Fibroblast of pulmonary artery (primary cell): ENCODE measurements at regions not wholly inside any gene's neighbourhood (a gene's known extent, or its start where the extent isn't known, plus 50 kb on each side); places are given as distances from the start of the nearest gene placed in this dataset.

Experiments used
- DNase-seq: peaks from one replicate; pipeline ENCODE4 v3.0.0-alpha.2; 2010; ENCODE audit warnings: low read depth
- H3K4me3 ChIP-seq: replicated peaks from 2 replicates; pipeline ENCODE4 v1.5.1; 2011; ENCODE audit warnings: low read depth, mild to moderate bottlenecking, control low read depth, low read length, moderate library complexity
- CTCF ChIP-seq: IDR thresholded peaks from 2 replicates; pipeline ENCODE4 v1.5.1; 2011; ENCODE audit warnings: mild to moderate bottlenecking, control low read depth, low read length, inconsistent platforms; ENCODE audit errors: missing control alignments

- H3K4me3 ChIP-seq, result no peak overlapping the region
- no peak for TF ChIP-seq CTCF
- no peak for DNase-seq
Observed at GRCh38 chr15:66875588-66876420, 173.8 kb downstream of the SMAD6 start.

GRCh38 chr15:66876421-66876730, 174.3 kb downstream of the SMAD6 start:
- no peak overlapping the region for H3K4me3 ChIP-seq
- DNase-seq, result no peak
- no peak for TF ChIP-seq CTCF

GRCh38 chr15:66876731-66877476, 174.9 kb downstream of the SMAD6 start:
- no peak for TF ChIP-seq CTCF
- H3K4me3 ChIP-seq, result no peak overlapping the region
- DNase-seq, result no peak

GRCh38 chr15:66877477-66878271, 175.6 kb downstream of the SMAD6 start:
- DNase-seq, result peak; percentile 12
- TF ChIP-seq CTCF, result no peak
- no peak overlapping the region for H3K4me3 ChIP-seq

GRCh38 chr15:66878761-66879160, 176.7 kb downstream of the SMAD6 start:
- no peak for TF ChIP-seq CTCF
- H3K4me3 ChIP-seq, result no peak overlapping the region
- no peak for DNase-seq

- DNase-seq, result no peak
- no peak for TF ChIP-seq CTCF
- H3K4me3 ChIP-seq, result no peak overlapping the region
Observed at GRCh38 chr15:66879531-66880368, 177.7 kb downstream of the SMAD6 start.
